ENCODE measurements at regions not wholly inside any gene's neighbourhood (a gene's known extent, or its start where the extent isn't known, plus 50 kb on each side); places are given as distances from the start of the nearest gene placed in this dataset.
"Not testable (repeated sequence)": the region's sequence is repeated elsewhere in the genome, so short reads cannot be mapped to it uniquely, and the experiment has no call there.

DNA sequence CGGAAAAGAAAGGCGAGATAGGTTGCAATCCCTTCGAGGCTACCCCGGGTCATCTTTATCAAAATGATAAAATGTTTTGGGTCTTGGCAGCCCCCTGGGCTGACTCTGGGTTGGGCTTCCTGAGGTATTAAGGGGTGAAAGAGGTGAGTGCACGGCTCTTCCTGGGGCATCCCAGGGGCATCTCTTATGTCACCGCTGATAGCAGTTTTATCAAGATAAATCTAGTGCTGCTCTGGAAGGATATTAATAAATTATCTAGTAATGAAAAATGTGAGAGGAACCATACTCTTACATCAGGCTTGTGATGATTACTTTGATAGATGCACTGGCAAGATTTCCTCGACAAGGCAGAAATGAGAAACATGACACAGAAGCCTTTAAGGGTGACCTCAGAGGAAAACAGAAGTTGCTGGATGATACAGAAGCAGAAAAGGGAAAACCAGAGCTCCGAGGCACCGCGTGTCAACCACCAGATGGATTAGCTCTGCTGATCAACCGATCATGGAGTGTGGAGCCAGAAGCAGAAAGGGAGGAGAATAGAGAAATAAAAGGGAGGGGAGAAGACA, 491.3 kb downstream of the TMEM114 start:
- DNase-seq (ENCODE audit: low read depth in 1 of 2, low spot score in 1 of 2) = no peak
- in situ Hi-C loops (cut with HindIII; ENCODE audit: low pct_unique_long_range_greater_than_20kb, low sequenced_read_pairs) = no loop called here
- no peak for TF ChIP-seq JUND (IDR thresholded peaks at IDR 0.05; ENCODE audit: low read depth)

DNA sequence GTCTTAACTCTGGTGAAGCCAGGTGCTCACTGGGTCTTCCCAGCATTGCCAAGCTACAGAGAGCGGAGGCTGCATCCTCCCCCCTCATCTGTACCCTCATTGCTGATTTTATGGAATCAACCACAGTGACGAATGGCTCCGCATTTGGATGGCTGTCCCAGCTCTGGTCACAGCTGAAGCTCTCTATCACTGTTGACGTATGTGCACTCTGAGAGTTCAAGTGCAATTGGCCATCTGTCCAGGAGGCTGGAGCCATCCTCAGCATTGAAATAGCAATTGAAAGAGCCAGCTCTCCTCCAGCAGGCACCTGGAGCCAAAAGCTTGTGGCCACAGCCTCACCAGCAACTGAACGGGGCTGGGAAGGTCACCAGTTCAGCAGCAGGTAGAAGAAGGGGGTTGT, 494.1 kb downstream of the TMEM114 start:
- in situ Hi-C loops (cut with HindIII; ENCODE audit: low pct_unique_long_range_greater_than_20kb, low sequenced_read_pairs) = no loop called here
- DNase-seq (ENCODE audit: low read depth in 1 of 2, low spot score in 1 of 2) = no peak
- TF ChIP-seq JUND (IDR thresholded peaks at IDR 0.05; ENCODE audit: low read depth) = no peak

DNA sequence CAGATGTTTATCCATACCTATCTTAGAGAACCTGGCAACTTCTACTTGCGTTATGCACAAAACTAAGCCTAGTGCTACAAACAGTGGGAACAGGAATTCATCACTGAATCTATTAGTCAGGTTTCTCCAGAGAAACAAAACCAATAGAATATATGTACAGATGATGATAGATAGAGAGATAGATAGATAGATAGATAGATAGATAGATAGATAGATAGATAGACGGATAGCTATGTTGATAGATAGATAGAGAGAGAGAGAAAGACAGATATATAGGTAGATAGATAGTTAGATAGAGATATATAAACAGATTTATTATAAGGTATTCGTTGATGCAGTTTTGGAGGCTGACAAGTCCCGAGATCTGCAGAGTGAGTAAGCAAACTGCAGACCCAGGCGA, 495.6 kb downstream of the TMEM114 start:
- in situ Hi-C loops (cut with HindIII; ENCODE audit: low pct_unique_long_range_greater_than_20kb, low sequenced_read_pairs) = no loop called here
- TF ChIP-seq JUND (IDR thresholded peaks at IDR 0.05; ENCODE audit: low read depth) = no peak
- no peak for DNase-seq (ENCODE audit: low read depth in 1 of 2, low spot score in 1 of 2)

DNA sequence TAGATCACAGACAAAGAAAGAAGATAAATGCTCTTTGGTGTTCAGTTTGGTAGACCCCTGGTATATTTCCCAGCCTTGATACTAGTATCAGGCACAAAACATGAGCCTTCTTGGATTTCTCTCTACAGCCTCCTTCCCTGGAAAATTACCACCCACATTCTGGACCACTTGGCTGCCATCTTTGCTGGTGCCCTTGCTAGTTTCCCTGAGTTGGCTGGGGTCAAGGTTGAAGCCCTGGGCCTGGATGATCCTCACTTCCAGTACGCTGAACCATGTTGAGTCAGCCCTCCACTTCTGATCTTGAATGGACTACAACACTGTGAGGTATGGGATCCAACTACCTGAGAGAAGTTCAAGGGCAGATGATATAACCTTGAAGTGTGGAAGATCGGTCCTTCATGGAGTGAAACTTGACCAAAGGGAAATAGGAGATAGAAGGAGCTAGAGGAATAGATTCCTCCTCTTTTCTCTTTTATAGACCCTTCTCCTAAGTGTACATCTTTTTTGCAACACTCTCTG, 501.4 kb downstream of the TMEM114 start:
- in situ Hi-C loops (cut with HindIII; ENCODE audit: low pct_unique_long_range_greater_than_20kb, low sequenced_read_pairs) = no loop called here
- no peak for DNase-seq (ENCODE audit: low read depth in 1 of 2, low spot score in 1 of 2)
- TF ChIP-seq JUND (IDR thresholded peaks at IDR 0.05; ENCODE audit: low read depth) = no peak

DNA sequence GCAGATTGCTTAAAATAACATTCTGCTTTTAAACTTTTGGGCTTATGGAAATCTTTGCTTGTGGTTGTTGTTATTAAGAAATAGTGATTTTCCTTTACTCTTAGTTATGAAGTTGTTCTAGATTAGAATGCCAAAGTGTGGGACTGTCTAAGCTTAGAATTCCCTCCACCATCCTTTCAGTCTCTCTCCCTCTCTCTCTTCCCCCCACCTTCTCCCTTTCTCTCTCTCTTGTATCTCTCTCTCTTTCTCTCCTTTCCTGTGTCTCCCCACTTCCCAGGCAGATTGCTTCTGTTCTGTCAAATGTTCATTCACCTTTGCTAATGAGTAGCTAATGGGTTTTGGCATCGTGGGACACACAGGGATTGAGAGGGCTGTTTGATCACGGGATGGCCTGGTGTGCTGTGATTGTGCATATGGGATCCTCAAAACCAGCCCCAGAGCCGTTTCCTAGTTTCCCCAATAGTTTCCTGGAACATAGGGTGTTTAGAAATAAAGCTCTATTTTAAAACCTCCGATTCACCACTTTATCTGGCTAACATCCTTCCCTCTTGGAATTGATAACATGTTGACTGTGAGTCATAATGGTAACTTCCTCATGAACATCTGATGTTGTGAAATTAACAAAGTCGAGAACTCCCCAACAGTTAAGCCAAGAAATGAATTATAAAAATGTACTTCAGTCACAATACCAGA, 502.6 kb downstream of the TMEM114 start:
- TF ChIP-seq JUND (IDR thresholded peaks at IDR 0.05; ENCODE audit: low read depth) = no peak
- in situ Hi-C loops (cut with HindIII; ENCODE audit: low pct_unique_long_range_greater_than_20kb, low sequenced_read_pairs) = no loop called here
- no peak for DNase-seq (ENCODE audit: low read depth in 1 of 2, low spot score in 1 of 2)

DNA sequence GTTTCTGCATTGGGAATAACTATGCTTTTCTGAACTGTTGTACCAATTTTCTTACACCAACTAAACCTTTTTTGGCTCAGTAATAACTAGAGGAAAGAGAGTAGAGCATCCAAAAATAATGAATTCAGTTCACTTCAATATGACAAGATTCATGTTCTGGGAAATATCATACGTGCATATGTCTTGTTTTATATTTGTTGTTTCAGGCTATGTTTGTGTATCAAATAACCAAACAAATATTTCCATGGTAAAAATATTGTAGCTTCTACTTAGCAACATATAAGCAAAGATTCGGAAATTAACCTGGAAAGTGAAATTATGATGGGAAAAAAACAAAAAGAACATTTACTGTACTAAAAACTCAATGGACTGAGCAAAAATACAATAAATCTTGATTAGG, 503.2 kb downstream of the TMEM114 start:
- in situ Hi-C loops (cut with HindIII; ENCODE audit: low pct_unique_long_range_greater_than_20kb, low sequenced_read_pairs) = no loop called here
- DNase-seq (ENCODE audit: low read depth in 1 of 2, low spot score in 1 of 2) = no peak
- no peak for TF ChIP-seq JUND (IDR thresholded peaks at IDR 0.05; ENCODE audit: low read depth)

DNA sequence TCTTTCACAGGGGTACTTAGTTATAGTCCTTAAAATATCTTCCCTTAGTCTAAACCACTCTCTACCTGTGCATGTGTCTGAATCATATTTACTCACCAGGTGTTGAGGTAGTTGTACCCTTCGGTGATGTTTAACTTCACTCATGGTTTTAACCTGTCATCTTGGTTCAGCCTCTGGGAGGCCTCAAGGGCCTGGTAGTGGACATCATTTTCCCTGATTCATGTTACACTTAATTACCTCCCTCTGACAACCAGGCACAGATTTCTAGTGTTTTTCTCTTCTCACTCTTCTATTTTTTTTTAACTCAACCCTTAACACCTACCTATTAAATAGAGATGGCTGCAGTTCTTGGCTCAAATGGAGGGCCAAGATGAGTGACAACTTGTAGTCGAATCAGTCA, 505.4 kb downstream of the TMEM114 start:
- DNase-seq (ENCODE audit: low read depth in 1 of 2, low spot score in 1 of 2) = no peak
- TF ChIP-seq JUND (IDR thresholded peaks at IDR 0.05; ENCODE audit: low read depth) = no peak
- in situ Hi-C loops (cut with HindIII; ENCODE audit: low pct_unique_long_range_greater_than_20kb, low sequenced_read_pairs) = no loop called here

DNA sequence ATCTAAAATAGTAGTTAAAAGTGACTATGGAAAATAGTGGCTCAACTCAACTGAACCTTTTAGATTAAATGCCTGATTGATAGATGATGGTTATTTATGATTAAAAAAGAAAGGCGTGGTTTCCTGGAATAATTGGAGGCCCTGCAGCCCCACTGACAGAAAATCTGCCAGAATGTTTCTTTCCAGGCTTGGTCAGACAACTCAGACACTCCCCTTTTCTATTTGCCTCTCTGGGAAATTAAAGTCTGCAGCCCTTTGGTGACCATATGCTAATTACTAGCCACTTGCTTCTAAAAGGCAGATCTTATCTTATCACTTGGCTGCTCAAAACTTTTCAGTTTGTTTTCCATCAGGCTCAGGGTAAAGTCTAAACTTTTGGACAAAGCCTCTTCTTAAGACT, 506.0 kb downstream of the TMEM114 start:
- in situ Hi-C loops (cut with HindIII; ENCODE audit: low pct_unique_long_range_greater_than_20kb, low sequenced_read_pairs) = no loop called here
- no peak for DNase-seq (ENCODE audit: low read depth in 1 of 2, low spot score in 1 of 2)
- TF ChIP-seq JUND (IDR thresholded peaks at IDR 0.05; ENCODE audit: low read depth) = no peak

DNA sequence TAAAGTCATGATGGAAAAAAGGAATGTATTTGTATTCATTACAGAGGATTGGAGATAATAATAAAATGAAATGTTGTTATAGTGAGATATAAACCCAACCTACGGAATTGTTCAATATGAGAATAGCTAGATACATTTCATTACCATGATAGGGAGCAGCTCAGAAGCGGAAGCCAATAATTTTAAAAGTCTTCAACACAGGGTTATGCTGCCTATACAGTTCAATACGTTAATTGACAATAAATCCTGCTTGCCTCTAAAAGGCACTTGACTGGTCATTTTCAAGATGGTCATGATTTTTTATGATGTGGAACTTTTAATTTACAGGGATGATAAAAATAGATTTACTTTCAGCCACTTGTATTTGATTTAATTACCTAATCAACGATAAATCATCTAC, 506.8 kb downstream of the TMEM114 start:
- TF ChIP-seq JUND (IDR thresholded peaks at IDR 0.05; ENCODE audit: low read depth) = no peak
- no peak for DNase-seq (ENCODE audit: low read depth in 1 of 2, low spot score in 1 of 2)
- in situ Hi-C loops (cut with HindIII; ENCODE audit: low pct_unique_long_range_greater_than_20kb, low sequenced_read_pairs) = no loop called here

DNA sequence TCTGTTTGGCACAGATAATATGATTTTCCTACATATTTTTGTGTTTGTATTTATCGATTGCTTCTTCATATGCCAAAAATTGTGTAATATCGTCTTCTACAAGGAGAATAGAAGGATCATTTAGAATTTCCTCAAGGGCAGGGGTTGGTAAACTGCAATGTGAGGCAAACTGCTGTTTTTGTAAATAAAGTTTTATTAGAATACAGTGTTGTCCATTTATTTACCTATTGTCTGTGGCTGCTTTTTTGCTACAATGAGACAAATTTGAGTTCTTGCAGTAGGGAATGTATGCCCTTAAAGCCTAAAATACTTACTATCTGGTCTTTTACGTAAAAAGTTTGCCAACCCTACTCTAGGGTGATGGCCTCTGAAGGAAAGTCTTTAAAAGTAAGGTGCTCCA, 509.5 kb downstream of the TMEM114 start:
- in situ Hi-C loops (cut with HindIII; ENCODE audit: low pct_unique_long_range_greater_than_20kb, low sequenced_read_pairs) = no loop called here
- DNase-seq (ENCODE audit: low read depth in 1 of 2, low spot score in 1 of 2) = no peak
- TF ChIP-seq JUND (IDR thresholded peaks at IDR 0.05; ENCODE audit: low read depth) = no peak

DNA sequence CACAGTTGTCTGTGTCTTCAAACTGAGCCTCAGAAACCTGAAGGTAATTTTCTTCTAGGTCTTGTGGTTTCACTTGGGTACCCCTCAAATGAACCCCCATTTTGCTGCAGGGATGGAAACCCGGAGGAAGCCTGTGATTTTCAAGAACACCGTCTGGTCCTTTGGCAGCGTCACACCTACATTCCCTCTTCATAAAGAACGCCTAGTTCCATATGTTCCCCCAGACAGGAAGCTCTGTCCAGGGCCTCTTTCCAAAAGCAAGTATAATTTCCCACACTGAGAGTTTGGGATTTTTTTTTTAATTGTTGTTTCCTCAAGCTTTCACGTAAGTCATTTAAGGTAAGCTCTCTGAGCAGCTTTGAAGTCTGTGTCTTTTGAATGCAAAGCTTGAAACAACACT, 515.0 kb downstream of the TMEM114 start:
- DNase-seq (ENCODE audit: low read depth in 1 of 2, low spot score in 1 of 2) = no peak
- no peak for TF ChIP-seq JUND (IDR thresholded peaks at IDR 0.05; ENCODE audit: low read depth)
- in situ Hi-C loops (cut with HindIII; ENCODE audit: low pct_unique_long_range_greater_than_20kb, low sequenced_read_pairs) = no loop called here

DNA sequence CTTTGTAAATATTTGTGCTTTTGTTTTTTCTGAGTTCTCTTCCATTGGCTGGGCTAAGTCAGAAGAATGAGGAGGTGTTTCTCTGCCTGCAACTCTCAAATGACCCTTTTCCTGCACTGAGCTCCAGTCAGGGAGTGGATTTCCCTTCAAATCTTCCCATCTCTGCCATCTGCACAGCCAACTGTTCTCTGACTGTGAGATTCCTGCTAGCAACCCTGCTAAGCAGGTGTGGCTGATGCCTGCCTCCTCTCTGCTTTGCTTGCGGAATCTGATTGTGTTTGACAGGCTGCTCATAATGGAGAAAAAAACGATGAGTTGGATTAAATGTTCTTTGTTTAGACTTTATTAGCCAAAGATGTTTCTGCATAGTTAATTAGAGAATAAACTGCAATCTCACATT, 519.8 kb downstream of the TMEM114 start:
- DNase-seq (ENCODE audit: low read depth in 1 of 2, low spot score in 1 of 2) = no peak
- no peak for TF ChIP-seq JUND (IDR thresholded peaks at IDR 0.05; ENCODE audit: low read depth)
- in situ Hi-C loops (cut with HindIII; ENCODE audit: low pct_unique_long_range_greater_than_20kb, low sequenced_read_pairs) = no loop called here

DNA sequence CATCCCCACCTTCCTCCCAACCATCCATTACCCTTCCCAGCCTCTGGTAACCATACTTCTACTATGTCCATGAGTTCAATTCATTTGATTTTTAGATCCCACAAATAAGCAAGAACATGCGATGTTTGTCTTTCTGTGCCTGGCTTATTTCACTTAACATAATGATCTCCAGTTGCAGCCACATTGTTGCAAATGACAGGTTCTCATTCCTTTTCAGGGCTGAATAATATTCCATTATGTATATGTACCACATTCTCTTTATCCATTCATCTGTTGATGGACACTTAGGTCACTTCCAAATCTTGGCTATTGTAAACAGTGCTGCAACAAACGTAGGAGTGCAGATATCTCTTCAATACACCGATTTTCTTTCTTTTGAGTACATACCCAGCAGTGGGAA, 522.1 kb downstream of the TMEM114 start:
- in situ Hi-C loops (cut with HindIII; ENCODE audit: low pct_unique_long_range_greater_than_20kb, low sequenced_read_pairs); DNase-seq (ENCODE audit: low read depth in 1 of 2, low spot score in 1 of 2): not testable (repeated sequence)

DNA sequence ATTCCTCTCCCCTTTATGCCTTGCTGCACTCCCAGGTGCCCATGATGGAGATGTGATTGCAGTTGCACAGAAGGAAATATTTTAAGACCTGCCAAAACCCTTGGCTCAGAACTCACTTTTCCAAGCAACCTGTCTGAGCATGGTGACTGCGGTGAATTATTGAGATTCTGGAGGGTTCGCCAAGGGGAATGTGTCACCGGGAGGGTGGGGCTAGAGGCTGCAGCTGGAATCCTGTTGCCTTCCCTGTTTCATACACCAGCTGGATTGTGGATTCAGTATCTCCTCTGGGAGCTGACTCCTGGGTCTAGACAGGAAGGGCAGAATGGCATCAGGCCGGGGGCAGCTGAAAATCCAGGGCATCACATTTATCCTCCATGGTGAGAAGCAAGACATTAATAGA, 527.2 kb downstream of the TMEM114 start:
- no peak for DNase-seq (ENCODE audit: low read depth in 1 of 2, low spot score in 1 of 2)
- in situ Hi-C loops (cut with HindIII; ENCODE audit: low pct_unique_long_range_greater_than_20kb, low sequenced_read_pairs) = no loop called here
- TF ChIP-seq JUND (IDR thresholded peaks at IDR 0.05; ENCODE audit: low read depth) = no peak
